Hepatic stellate cell (primary cell): ENCODE measurements at regions not wholly inside any gene's neighbourhood (a gene's known extent, or its start where the extent isn't known, plus 50 kb on each side); places are given as distances from the start of the nearest gene placed in this dataset.
"Not testable (repeated sequence)": the region's sequence is repeated elsewhere in the genome, so short reads cannot be mapped to it uniquely, and the experiment has no call there.

Source experiments
- DNase-seq: peaks from one replicate; pipeline ENCODE4 v3.0.0; 2011; ENCODE audit warnings: low spot score

DNA sequence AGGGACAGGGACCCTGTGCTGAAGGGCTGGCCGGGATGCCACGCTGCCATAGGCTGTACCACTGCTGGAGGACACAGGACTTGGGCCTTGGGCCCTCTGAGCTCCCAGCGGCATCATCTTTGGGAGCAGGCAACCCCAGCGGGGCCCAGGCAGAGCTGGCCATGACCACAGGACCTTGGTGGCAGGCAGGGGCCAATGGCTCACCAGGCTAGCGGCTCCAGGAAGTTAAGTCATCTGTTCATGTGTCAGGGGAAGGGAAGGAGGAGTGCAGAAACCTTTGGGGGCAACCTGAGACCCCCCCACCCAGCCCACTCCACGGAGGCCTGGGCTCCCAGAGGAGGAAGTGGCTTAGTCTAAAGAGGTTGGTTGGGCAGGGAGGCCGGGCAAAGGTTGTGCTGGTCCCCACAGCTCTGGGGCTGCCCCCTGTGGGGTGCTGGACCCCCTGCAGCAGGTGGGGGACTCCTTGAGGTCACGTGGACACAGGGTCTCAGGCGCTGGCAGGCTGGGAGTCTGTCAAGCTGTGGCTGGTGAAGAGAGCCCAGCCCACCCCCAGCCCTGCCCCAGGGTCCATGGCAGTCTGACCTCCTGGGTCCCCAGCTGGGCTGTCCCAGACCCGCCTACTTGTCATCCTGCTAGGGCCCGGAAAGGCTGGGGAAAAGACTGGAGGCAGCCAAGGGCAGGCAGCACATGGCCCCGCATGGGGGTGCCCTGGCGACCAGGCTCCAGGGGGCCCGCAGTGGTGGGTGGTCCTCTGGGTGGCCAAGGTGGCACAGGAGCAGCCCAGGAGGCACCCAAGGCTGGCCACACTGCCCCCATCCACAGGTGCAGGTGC is 184.3 kb downstream of the IGLL1 start:
- no peak for DNase-seq

DNA sequence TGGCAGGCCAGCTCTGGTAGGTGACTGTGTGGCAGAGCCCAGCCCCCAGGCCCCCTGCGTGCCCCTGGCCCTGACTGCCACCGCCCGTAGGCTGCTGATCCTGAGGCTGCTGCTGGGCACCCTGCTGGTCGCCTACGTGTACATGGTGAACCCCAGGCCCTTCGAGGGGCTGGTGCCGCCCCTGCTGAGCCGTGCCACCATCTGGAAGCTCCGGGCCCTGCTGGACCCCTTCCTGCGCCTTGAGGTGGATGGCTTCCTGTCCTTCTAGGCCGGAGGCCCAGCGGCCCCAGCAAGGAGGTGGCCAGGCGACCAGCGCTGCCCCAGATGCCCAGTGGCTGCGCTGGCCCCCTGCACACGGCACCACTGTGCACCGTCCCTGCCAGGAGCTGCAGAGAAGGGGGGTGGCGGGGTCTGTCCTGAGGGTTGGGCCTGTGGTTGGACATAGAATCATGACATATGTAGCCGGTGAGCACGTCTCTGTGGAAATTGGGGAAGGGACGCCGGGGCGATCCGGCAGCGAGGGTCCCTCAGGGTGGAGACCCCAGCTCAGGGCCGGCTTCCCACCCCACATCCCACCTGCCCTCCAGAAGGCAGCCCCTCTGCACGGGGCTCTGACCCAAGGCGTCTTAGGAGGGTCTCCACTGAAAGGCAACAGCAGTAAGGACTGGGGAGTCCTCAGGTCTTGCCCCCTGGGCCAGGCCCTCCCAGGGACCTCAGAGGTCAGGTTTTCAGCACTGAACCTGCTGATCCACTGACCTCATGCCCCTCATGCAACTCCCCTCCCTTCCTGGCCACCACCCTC is 185.4 kb downstream of the IGLL1 start:
- DNase-seq, result no peak

DNA sequence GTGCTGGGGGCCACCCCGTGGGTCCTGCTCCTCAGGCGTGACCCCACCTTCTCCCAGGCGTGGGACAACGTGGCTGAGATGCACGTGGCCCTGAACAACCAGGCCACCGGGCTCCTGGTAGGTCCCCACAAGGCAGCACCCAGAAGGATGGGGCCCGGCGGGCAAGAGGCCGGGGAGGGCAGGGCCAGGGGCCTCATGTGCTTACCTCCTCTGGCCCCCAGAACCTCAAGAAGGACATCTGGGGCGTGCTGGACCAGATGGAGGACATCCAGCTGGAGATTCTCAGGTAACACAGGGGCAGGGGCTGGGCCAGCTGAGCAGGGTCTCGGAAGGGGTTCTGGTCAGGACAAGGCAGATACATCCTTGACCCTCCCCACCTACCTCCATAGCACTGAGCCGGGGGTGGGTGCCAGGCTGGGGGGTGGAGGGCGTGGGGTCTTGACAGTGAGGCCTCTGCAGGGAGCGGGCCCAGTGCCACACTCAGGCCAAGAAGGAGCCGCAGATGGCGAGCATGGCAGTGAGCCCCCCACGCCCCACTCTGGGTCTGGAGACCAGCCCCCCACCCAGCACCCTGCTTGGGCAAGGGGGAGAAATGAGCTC is 186.3 kb downstream of the IGLL1 start:
- DNase-seq, result no peak

DNA sequence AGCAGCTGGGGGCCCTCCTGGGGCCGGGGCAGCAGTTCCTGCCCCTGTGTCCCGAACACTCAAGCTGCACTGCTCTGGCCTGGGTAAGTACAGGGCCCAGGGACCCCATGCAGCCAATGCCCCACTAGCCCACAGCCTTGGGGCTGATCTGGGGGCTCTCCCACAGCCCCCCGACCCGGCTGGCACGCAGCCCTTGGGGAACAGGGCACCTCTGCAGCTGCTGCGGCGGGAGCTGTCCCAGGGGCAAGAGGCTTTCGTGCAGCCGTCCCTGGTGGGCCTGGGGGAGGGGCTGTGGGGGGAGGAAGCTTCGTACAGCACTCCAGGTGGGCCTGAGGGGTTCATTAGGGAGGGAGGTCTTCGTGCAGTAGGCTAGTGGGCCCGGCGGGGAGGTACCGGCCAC is 186.9 kb downstream of the IGLL1 start:
- DNase-seq, result not testable (repeated sequence)

DNA sequence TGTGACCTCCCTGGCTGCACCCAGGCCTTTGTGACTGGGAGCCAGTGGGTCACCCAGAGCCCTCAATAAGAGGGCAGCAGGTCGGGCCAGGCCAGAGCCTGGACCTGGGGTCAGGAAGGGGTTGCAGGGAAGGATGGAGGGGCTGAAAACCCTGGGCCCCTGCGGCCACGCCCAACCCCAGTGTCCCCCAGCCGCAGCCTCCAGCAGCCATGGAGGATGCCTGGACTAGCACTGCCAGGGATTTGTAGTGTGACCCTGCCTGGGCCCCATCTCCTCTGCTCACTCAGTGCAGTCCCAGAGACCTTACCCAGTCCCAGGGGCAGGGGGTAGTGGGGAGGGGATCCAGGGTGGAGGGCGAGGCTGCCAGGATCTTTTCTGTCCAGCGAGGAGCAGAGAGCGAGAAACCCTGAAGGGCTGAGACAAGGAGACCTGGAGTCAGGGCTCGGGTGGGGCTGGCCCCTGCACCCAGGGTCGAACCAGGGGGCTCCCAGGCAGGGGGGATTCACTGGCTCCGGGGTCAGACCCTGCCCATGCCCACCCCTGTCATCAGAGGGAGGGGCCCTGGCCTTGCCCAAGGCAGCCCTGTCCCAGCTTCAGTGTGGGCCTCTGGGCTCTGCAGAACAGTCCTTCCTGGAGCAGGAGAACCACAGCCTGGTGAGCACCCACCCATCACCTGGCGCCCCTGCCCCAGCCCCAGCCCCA is 187.5 kb downstream of the IGLL1 start:
- no peak for DNase-seq

DNA sequence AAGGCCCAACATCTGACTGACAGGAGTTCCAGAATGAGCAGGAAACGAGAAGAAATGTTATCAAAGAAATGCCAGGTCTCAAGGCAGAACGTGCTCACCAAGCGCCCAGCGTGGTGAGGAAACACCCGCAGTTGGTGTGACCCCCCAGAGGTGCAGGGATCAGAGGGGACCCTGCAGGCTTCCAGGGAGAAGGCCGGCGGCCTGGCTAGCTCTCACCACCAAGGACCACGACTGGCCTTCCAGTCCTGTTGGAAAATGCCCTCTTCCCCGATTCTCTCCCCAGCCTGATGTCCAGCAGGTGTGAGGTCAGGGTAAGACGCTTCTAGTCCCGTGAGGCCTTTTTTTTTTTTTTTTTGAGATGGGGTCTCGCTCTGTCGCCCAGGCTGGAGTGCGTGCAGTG is 189.1 kb downstream of the IGLL1 start:
- DNase-seq, result no peak

DNA sequence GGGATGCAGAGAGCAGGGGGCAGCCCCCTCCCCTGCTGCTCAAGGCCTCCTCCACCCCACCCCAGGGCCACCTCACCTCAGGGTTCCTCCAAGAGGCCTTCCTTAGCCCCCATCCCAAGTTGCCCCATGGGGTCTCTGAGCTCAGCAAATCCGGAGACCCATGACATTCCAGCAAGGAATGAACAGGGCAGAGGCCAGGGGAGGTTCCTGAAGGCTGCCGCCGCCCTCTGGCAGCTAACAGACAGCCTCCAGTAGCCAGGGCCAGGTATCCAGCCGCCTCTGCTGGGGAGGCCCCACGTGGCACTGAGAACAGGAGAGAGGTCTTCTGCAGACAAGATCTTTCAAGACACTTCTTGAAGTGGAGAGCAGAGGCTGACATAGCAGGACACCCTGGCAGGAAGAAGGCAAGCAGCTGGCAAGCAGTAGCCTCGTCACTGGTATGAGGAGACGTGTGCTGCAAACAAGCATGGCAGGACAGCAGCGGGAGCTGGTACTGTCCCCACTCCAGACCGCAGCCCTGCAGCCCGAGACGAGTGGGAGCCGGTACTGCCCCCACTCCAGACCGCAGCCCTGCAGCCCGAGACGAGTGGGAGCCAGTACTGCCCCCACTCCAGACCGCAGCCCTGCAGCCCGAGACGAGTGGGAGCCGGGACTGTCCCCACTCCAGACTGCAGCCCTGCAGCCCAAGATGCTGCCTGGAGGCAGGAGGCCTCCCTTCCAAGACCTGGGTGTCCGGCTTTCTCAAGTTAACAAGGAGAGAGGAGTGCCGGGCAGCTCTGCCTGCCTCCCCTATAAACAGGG is 190.6 kb downstream of the IGLL1 start:
- no peak for DNase-seq

DNA sequence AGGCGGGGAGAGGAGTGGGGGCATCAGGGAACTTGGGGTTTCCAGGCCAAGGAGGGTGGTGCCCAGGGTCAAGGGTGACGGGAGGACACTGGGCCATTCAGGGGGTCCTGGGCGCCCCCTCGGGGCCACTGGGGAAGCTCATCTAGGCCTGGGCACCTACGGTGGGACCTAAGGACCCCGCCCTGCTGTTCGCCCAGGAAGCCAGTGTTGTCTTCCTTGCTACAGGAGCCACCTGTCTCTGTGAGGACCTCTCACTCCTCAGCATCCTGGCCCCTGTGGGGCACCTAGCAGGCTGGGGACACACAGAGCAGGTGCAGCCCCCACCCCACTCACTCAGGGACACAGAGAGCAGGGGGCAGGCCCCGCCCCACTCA is 191.6 kb downstream of the IGLL1 start:
- DNase-seq, result no peak

DNA sequence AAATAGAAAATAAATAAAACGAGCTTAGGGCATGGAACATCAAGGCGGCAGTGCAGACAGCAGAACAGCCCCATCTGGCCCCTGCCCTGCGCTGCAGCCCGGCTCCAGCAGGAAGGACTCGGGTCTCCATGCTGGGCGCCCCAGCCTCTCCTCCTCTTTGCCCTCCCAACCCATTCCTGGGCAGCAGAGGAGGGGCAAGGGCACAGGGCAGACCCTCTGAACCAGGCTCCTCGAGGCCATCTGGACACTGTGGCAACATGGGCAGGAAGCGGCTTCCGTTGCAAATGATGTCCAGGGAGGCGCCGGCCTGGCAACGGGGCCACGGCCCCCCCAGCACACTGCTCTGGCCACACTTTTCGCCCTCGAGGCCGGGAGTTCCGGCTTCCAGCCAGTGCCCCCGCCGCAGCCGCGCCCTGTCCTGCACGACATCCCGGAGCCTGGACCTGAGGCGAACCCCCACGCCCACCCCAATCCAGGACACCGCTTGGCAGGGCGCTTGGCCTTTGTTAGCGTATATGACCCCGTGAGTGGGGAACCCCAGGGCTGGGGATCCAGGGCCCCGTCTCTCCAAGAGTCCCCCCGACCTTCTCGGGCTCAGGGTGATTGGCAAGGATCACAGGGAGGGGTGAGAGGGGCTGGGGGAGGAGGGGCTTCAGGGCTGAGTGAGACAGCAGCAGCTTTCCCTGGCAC is 192.1 kb downstream of the IGLL1 start:
- no peak for DNase-seq

DNA sequence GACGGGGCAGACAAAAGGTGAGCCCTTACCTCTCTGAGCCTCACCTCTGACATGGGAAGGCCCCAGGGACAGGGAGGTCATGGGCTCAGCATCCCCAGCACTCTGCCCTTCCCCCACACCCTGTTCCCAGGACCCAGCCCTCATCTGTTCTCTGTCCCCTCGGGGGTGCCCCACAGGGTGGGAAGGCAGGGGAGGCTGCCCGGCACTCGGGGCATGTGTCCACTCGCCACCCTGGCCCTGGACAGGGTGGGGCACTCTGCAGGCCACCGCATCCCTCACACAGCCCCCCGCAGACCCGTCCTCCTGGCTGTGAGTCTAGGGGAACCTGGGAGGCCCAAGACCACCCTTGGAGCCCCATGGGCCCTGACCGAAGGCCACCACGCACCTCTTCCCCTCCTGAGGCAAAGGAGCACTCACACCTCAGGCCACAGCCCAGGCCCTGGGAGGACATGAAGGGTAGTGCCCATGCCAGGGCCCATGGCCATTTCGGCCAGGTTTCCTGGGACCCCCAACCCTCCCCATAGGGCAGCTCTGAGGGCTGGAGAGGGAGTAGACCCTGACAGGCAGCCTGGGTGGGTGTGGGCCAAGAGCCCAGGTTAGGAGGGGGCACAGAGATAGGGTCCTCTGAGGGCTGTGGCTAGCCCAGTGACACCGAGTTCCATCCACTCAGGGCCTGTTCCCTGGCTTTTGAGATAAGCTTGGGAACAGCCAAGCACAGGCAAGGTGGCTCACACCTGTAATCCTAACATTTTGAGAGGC is 193.1 kb downstream of the IGLL1 start:
- no peak for DNase-seq

DNA sequence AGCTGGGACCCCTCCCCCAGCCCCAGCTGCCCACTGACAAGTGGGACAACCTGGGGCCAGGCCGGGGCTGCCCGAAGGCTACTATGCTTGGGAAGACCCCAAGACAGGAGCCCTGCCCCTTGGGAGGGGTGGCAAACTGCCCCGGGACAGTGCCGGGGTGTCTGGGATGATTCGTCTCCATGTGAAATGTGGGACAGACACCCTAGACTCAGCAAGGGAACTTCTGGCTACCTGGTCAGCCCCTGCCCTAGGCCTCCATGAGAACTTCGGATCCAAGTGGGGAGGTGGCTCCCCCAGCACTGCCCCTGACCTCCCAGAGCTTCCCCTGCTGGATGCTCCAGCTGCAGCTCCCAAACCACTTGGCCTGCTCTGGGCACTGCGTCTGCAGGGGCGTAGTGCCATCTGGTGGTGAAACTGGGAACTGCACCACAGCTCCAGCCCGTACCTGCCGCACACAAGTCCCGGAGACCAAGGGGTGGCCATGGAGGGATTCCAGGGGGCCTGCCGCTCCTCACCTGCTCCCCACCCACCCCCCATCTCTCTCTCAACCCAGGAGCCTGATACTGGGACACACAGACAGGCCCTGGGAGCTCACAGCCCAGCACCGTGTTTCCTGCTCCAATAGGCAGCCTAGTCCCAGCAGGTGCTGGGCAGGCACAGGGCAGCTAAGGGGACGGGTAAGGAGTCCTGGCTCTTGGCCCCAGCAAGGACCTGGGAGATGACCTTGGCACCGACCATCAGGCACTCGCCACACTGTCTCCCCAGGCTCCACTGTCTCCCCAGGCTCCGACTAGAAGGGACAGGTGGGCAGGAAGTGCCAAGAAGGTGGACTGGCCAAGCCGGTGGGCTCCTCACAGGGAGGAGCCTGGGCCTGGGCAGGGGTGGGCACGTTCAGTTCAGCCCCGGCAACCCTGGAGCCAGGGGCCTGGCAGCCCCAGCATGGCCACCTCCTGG is 194.1 kb downstream of the IGLL1 start:
- peak; percentile 93 for DNase-seq

DNA sequence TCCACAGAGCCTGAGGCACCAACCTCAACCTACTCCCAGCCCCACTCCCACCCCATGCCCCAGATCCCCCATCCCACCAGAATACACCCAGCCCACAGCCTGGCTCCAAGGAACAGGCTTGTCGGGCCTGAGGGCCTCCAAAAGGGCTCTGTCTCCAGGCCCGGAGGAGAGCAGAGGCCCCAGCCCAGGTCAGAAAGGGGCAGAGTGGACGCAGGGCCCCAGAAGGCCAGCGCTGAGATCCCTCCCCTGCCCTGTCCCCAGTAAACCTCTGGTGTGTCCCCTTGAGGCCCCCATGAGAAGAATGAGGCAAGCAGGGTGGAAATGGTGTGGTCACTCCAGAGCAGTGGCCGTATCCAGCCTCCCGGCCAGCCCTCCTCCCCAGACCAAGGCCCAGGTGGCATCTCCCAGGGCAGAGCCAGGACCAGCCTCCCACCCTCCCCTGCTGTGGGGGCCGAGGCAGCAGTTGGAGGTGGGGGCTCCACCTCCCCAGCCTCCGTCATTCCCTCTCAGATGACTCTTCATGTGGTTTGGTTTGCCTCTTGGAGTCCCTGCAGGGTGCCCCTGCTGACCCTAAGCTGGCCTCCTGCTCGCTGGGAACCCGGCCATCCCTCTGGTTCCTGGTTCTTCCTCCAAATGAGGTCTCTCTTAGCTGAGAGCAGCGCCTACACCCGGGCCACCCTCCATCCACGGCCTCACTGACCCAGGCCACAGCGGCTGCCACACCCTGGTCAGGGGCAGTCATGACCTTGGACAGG is 195.0 kb downstream of the IGLL1 start:
- no peak for DNase-seq

DNA sequence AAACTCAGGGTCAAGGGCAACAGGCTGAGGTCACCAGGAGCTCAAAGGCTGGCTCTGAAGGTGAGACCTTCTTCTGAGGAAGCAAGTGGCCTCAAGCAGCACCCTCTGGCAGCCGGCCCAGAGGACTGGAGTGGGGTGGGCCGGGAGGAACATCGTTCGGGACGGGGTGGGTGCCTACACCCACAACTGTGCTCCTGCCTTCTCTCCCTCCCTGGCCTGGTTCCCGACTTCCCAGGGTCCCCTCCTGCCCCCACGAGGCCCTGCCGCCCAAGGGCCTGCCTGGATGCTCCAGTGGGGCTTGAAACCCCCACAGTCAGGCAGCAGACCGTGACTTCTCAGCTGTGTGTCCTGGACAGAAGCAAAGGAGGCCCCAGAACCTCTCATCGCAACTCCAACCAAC is 195.7 kb downstream of the IGLL1 start:
- no peak for DNase-seq

DNA sequence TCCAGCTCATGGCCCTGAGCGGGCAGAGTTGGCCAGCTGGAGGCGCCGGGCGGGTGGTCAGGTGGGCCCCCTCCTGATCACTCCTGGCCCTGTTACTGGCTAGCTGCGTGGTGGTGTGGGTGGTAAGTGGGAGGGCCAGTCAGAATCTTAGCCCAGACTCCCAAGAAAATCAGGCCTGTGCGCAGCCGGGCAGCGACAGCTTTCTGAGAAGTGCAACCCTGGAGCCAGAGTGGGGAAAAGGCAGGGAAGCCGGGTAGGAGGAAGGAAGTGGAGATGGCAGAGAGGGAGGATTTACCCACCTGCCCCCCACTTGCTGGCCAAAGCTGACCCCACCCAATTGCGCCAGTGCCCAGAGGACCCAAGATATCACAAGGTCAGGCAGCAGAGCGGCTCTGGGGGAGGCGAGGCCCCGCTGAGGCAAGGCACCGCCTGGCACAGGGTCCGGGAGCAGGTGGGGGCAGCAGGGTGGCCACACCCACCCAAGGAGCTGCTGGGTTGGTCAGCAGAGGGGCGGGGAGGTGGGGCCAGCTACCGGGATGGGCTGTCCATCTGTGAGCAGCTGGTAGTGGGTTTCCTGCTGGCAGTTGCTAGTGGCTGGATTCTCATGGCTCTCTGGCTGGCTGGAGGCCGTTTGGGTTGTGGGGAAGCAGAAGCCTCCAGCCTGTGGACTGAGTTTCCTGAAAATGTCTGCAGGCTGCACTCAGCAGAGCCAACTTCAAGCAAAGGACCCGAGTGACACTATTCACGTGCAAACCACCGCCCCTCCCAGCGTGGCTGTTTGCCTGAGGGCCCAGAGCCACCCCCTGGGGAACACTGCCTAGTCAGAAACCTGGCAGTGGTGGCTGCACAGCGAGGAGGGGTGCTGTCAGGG is 196.4 kb downstream of the IGLL1 start:
- no peak for DNase-seq

DNA sequence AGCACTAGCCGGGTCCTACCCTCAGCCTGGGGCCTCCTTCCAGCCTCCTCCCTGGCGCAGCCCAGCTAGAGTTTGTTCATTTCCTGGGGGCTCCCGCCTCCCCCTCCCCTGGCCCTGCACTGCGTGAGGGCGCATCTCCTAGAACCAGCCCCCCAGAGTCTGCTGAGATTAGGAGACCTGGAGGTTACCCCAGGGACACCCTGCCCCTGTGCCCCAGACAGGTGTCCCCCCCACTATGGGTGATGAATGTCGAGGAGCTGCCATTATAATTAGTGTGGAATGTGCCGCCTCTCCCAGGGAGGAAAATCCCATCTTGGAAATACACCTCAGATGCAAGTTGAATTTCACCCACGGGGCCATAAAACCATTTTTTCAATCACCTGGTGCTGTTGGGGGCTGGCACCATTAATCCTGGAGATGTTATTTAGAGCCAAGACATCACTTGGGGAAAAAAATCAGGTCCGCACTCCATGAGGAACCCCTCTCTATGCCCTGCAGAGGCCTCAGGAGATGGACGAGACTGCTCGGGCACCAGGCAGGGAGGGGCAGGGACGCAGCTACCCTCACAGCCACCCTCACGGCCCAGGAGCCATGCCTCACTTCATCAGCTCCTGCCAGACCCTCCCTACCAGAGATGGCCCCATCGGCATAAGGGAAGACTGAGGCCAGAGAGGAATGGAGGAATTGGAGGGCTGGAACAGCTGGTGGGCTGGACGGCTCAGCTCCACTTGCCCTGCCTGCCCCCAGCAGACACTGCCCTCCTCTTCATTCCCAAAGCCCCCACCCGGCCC is 197.5 kb downstream of the IGLL1 start:
- no peak for DNase-seq

DNA sequence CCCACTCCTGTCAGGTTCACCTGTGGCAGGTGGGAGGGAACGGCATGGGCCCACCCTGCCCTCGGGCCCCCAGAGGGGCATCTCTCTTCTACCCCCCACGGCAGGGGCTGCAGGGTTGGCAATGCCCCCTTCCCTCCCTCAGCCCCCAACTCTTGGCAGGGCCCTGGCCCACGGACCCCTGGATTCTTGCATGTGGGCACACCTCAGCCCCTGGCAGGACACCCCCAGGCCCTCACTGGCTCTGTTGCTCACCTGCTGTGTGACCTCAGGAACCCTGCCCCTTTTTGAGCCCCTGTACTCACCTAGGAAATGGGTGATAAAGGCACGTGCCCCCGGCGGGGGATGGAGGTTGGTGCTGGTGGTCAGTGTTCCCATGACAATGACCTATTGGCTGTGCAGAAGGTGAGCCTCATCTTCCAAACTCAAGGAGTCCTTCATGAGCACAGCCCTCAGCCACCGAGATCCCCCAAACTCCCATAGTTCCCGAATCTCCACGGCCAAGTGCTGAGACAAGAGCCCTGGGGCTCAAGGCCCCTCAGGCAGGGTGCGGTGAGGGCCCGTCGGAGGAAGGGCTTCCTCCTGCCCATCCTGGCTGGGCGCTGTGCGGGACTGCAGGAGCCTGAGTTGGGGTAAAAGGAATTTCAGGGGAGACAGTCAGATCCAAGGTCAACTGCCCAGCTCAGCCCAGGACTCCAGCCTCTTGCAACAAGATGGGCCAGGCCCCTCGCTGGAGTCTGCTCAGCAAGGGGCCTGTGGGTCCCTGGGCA is 198.2 kb downstream of the IGLL1 start:
- no peak for DNase-seq
